Suprapubic skin (tissue), 4 donors: ENCODE measurements at regions not wholly inside any gene's neighbourhood (a gene's known extent, or its start where the extent isn't known, plus 50 kb on each side); places are given as distances from the start of the nearest gene placed in this dataset.
A peak's percentile ranks its signal among the peaks of the same experiment; 100 is the strongest.

ENCODE experiments used
- DNase-seq, 2 donors: peaks; one replicate each; pipeline ENCODE4 v3.0.0-alpha.2; 2019; ENCODE audit warnings: low spot score in 2 of 2
- H3K27ac ChIP-seq: fragments of 200-600 bp; sonication (generic); one replicate; pipeline ENCODE4 v1.5.1; 2019
- H3K27me3 ChIP-seq: fragments of 200-600 bp; sonication (generic); one replicate; pipeline ENCODE4 v1.5.1; 2019
- H3K36me3 ChIP-seq: fragments of 200-600 bp; sonication (generic); one replicate; pipeline ENCODE4 v1.5.1; 2019
- H3K4me1 ChIP-seq: fragments of 200-600 bp; sonication (generic); one replicate; pipeline ENCODE4 v1.5.1; 2019
- H3K4me3 ChIP-seq: fragments of 200-600 bp; sonication (generic); one replicate; pipeline ENCODE4 v1.5.1; 2019; ENCODE audit warnings: mild to moderate bottlenecking
- H3K9me3 ChIP-seq: fragments of 200-600 bp; sonication (generic); one replicate; pipeline ENCODE4 v1.5.1; 2019
- CTCF ChIP-seq, 2 donors: fragments of 200-600 bp in 1 of 2; fragments of 450-650 bp in 1 of 2; sonication (generic) in 1 of 2; IDR thresholded peaks; one replicate each; pipeline ENCODE4 v1.5.1; 2016 to 2019; ENCODE audit warnings: antibody characterized with exemption in 2 of 2, mild to moderate bottlenecking in 1 of 2, moderate library complexity in 1 of 2
- EP300 ChIP-seq: sonication (generic); formaldehyde crosslinking; IDR thresholded peaks from one replicate; pipeline ENCODE4 v1.6.1; 2017; ENCODE audit warnings: antibody characterized with exemption
- POLR2A ChIP-seq, 2 donors: fragments of 450-650 bp; IDR thresholded peaks; one replicate each; pipeline ENCODE4 v1.6.1; 2017; ENCODE audit warnings: antibody characterized with exemption in 2 of 2, mild to moderate bottlenecking in 2 of 2, moderate library complexity in 2 of 2
- POLR2AphosphoS5 ChIP-seq, 3 donors: sonication (generic); formaldehyde crosslinking; IDR thresholded peaks; one replicate each; pipeline ENCODE4 v1.6.1; 2017; ENCODE audit warnings: antibody characterized with exemption in 3 of 3
- WGBS: methylation state at CpG from one replicate; pipeline ENCODE4 v1.1.5; 2018; 5-methylcytosine and 5-hydroxymethylcytosine counted together

DNA sequence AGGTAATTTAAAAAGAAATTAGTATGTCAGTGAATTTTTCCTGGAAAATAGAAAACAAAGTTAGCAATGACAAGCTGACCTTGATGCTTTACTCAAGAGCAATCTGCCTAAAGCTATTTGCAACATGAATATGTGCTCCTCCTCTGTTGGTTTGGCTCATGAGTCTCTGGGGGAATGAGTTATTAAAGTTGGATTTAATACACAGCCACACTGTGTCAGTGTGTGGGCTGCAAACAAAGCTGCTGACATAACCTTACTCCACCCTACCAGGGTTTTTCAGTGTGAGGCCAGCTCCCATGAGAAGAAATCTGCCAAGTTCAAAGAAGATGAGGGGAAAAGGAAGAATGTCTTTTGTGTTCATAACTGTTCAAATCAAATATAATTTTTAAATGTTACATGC, 280.5 kb downstream of the TLL1 start:
- peaks cover 3% of the 10 kb centered on the region for H3K27me3 ChIP-seq
- no peaks in the 10 kb centered on the region for H3K36me3 ChIP-seq
- TF ChIP-seq CTCF (IDR thresholded peaks at IDR 0.05) (no peak), POLR2A (IDR thresholded peaks at IDR 0.05) (no peak), POLR2AphosphoS5 (IDR thresholded peaks at IDR 0.05) (no peak), EP300 (no peak)
- H3K9me3 ChIP-seq = no peaks in the 10 kb centered on the region
- DNase-seq = no peak
- no peaks in the 10 kb centered on the region for H3K4me1 ChIP-seq
- no peak overlapping the region for H3K4me3 ChIP-seq
- no peak overlapping the region for H3K27ac ChIP-seq

DNA sequence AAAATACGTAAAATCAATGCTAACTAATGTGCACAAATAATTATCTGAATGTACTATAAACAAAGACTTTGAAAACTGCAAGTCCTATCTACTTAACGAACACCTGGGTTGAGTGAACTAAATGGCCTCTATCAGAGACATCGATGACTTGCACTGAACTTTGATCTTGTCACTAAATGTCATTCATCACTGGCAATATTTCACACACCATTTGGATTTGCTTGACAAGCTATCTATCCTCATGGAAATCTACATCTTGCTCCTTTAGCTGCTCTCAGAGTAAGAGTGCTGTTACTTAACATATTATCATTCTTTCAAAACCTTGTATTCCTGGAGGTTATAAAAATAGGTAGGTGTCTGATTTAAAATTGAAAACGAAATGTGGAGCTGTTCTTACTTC, 289.3 kb downstream of the TLL1 start:
- no peak for DNase-seq
- 49% methylated on average over 4 of the region's 4 CpGs for WGBS
- no peaks in the 10 kb centered on the region for H3K9me3 ChIP-seq
- H3K27me3 ChIP-seq = no peaks in the 10 kb centered on the region
- TF ChIP-seq POLR2A (IDR thresholded peaks at IDR 0.05) (no peak), CTCF (IDR thresholded peaks at IDR 0.05) (no peak), POLR2AphosphoS5 (IDR thresholded peaks at IDR 0.05) (no peak), EP300 (no peak)
- no peak overlapping the region for H3K27ac ChIP-seq
- H3K4me1 ChIP-seq = no peaks in the 10 kb centered on the region
- no peak overlapping the region for H3K4me3 ChIP-seq
- H3K36me3 ChIP-seq = no peaks in the 10 kb centered on the region

DNA sequence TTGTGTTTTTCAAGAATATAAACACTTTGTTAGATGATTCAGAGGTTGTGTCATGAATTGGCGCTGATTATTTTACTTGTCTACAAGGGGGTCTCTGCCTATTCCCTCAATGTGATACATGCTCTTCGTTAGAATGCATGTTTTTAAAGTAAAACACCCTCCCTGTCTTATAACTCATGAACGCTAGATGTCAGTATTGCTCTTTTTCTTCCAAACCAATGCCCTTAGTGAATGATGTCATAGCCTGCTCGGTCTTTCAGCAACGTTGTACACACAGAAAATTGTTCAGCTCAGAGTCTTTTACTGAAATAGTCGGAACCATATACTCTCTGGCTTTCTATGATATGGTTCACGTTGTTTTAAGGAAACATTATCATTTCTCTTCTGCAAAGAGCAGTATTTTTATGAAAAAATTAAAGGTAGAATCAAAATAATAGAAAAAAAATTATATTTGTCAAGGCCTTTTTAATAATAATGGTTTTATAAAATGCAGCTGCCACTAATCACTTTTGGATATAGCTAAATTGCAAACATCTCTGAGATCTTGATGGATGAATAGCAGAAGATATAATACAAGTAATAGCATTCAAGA, 292.9 kb downstream of the TLL1 start:
- H3K27ac ChIP-seq = no peak overlapping the region
- WGBS = under 1% methylated on average over 7 of the region's 7 CpGs
- no peaks in the 10 kb centered on the region for H3K4me1 ChIP-seq
- no peak for DNase-seq
- no peak overlapping the region for H3K4me3 ChIP-seq
- peak; percentile 34 to 54 for TF ChIP-seq CTCF (IDR thresholded peaks at IDR 0.05)
- no peak for TF ChIP-seq EP300
- no peak for TF ChIP-seq POLR2A (IDR thresholded peaks at IDR 0.05)
- H3K9me3 ChIP-seq = no peaks in the 10 kb centered on the region
- H3K27me3 ChIP-seq = no peaks in the 10 kb centered on the region
- H3K36me3 ChIP-seq = no peaks in the 10 kb centered on the region

GRCh38 chr4:166169111-166169510, 296.1 kb downstream of the TLL1 start:
- H3K36me3 ChIP-seq = no peaks in the 10 kb centered on the region
- no peaks in the 10 kb centered on the region for H3K27me3 ChIP-seq
- no peaks in the 10 kb centered on the region for H3K9me3 ChIP-seq
- WGBS = 54% methylated on average over 3 of the region's 3 CpGs
- H3K4me3 ChIP-seq = no peak overlapping the region
- no peak for DNase-seq
- H3K27ac ChIP-seq = no peak overlapping the region
- TF ChIP-seq EP300 (no peak), POLR2AphosphoS5 (IDR thresholded peaks at IDR 0.05) (no peak), POLR2A (IDR thresholded peaks at IDR 0.05) (no peak), CTCF (IDR thresholded peaks at IDR 0.05) (no peak)
- no peaks in the 10 kb centered on the region for H3K4me1 ChIP-seq

DNA sequence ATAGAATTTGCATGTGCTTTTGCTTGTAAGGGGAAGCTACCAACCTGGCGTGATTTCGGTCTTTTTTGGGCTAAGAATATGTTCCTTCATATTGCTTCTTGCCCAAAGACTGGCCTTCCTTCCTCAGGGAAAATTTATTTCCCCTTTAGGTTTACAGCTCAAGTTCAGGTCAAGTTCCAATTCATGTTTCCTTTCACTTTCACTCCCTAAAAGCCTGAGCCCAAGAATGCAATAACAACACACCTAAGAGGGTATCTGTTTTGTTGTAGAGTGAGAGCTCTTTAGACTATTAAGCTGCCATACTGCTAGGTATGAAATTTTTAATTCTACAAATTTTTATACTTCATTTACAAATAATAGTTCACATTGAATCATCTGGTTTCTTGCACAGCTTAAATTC, 299.6 kb downstream of the TLL1 start:
- Histone ChIP-seq H3K9me3 (no peaks in the 10 kb centered on the region), H3K4me3 (no peak overlapping the region), H3K27me3 (no peaks in the 10 kb centered on the region), H3K27ac (no peak overlapping the region), H3K4me1 (no peaks in the 10 kb centered on the region), H3K36me3 (no peaks in the 10 kb centered on the region)
- WGBS = 91% methylated on average over 2 of the region's 2 CpGs
- DNase-seq = no peak
- TF ChIP-seq CTCF (IDR thresholded peaks at IDR 0.05) = no peak
- no peak for TF ChIP-seq EP300
- TF ChIP-seq POLR2AphosphoS5 (IDR thresholded peaks at IDR 0.05) = no peak
- TF ChIP-seq POLR2A (IDR thresholded peaks at IDR 0.05) = no peak
